ENCODE measurements at regions not wholly inside any gene's neighbourhood (a gene's known extent, or its start where the extent isn't known, plus 50 kb on each side); places are given as distances from the start of the nearest gene placed in this dataset.

- Mint-ChIP-seq H3K27me3 (no peaks in the 10 kb centered on the region), H3K4me1 (no peaks in the 10 kb centered on the region), H3K4me3 (no peak overlapping the region), H3K9me3 (peaks cover 1% of the 10 kb centered on the region), H3K36me3 (no peaks in the 10 kb centered on the region), H3K27ac (no peak overlapping the region)
- no peak for DNase-seq
- ATAC-seq (ENCODE audit: low read depth): no peak
- POLR2A ChIA-PET: no interaction called here
Observed at GRCh38 chr6:66825539-66825938, 1118.5 kb upstream of the EYS start.

GRCh38 chr6:66814156-66814555 lies 1107.1 kb upstream of the EYS start:
- POLR2A ChIA-PET: no interaction called here
- Mint-ChIP-seq H3K36me3 (no peaks in the 10 kb centered on the region), H3K4me1 (no peaks in the 10 kb centered on the region), H3K9me3 (peaks cover 6% of the 10 kb centered on the region), H3K27me3 (no peaks in the 10 kb centered on the region), H3K27ac (no peak overlapping the region), H3K4me3 (no peak overlapping the region)
- ATAC-seq (ENCODE audit: low read depth) (no peak), DNase-seq (no peak)

- POLR2A ChIA-PET: no interaction called here
- H3K4me1 Mint-ChIP-seq: no peaks in the 10 kb centered on the region
Observed at GRCh38 chr6:66808771-66809170, 1101.7 kb upstream of the EYS start.

GRCh38 chr6:66796987-66797386 lies 1090.0 kb upstream of the EYS start:
- H3K4me1 Mint-ChIP-seq: no peaks in the 10 kb centered on the region
- H3K36me3 Mint-ChIP-seq: no peaks in the 10 kb centered on the region
- H3K4me3 Mint-ChIP-seq: no peak overlapping the region
- ATAC-seq (ENCODE audit: low read depth) (no peak), DNase-seq (no peak)
- no peaks in the 10 kb centered on the region for H3K9me3 Mint-ChIP-seq
- no peaks in the 10 kb centered on the region for H3K27me3 Mint-ChIP-seq
- no peak overlapping the region for H3K27ac Mint-ChIP-seq
- POLR2A ChIA-PET: no interaction called here

More at GRCh38 chr6:66808771-66809170, 1101.7 kb upstream of the EYS start:
- H3K9me3 Mint-ChIP-seq: peaks cover 3% of the 10 kb centered on the region
- no peak overlapping the region for H3K27ac Mint-ChIP-seq
- H3K36me3 Mint-ChIP-seq: no peaks in the 10 kb centered on the region
- H3K27me3 Mint-ChIP-seq: no peaks in the 10 kb centered on the region
- ATAC-seq (ENCODE audit: low read depth) (no peak), DNase-seq (no peak)
- H3K4me3 Mint-ChIP-seq: no peak overlapping the region

GRCh38 chr6:66788579-66788978 lies 1081.6 kb upstream of the EYS start:
- H3K27me3 Mint-ChIP-seq: no peaks in the 10 kb centered on the region
- H3K4me1 Mint-ChIP-seq: no peaks in the 10 kb centered on the region
- no peak overlapping the region for H3K4me3 Mint-ChIP-seq
- no peak for DNase-seq
- H3K36me3 Mint-ChIP-seq: no peaks in the 10 kb centered on the region
- no peak for ATAC-seq (ENCODE audit: low read depth)
- POLR2A ChIA-PET: no interaction called here
- H3K27ac Mint-ChIP-seq: no peak overlapping the region
- peaks cover 5% of the 10 kb centered on the region for H3K9me3 Mint-ChIP-seq

GRCh38 chr6:66772800-66773199 lies 1065.8 kb upstream of the EYS start:
- Mint-ChIP-seq H3K4me1 (no peaks in the 10 kb centered on the region), H3K9me3 (peaks cover 9% of the 10 kb centered on the region), H3K27me3 (no peaks in the 10 kb centered on the region), H3K27ac (no peak overlapping the region), H3K36me3 (no peaks in the 10 kb centered on the region), H3K4me3 (no peak overlapping the region)
- ATAC-seq (ENCODE audit: low read depth) (no peak), DNase-seq (no peak)
- POLR2A ChIA-PET: no interaction called here

- DNase-seq: no peak
- POLR2A ChIA-PET: no interaction called here
- no peak for ATAC-seq (ENCODE audit: low read depth)
- Mint-ChIP-seq H3K36me3 (no peaks in the 10 kb centered on the region), H3K9me3 (peaks cover 9% of the 10 kb centered on the region), H3K27me3 (no peaks in the 10 kb centered on the region), H3K27ac (no peak overlapping the region), H3K4me3 (no peak overlapping the region), H3K4me1 (no peaks in the 10 kb centered on the region)
Observed at GRCh38 chr6:66771626-66772025, 1064.6 kb upstream of the EYS start.

- no peak overlapping the region for H3K27ac Mint-ChIP-seq
- ATAC-seq (ENCODE audit: low read depth) (no peak), DNase-seq (no peak)
- peaks cover under 1% of the 10 kb centered on the region for H3K9me3 Mint-ChIP-seq
- no peak overlapping the region for H3K4me3 Mint-ChIP-seq
- H3K4me1 Mint-ChIP-seq: no peaks in the 10 kb centered on the region
- H3K36me3 Mint-ChIP-seq: no peaks in the 10 kb centered on the region
- H3K27me3 Mint-ChIP-seq: no peaks in the 10 kb centered on the region
- POLR2A ChIA-PET: no interaction called here
Observed at GRCh38 chr6:66751630-66752029, 1044.6 kb upstream of the EYS start.

GRCh38 chr6:66740346-66740745 lies 1033.3 kb upstream of the EYS start:
- Mint-ChIP-seq H3K27me3 (no peaks in the 10 kb centered on the region), H3K9me3 (peaks cover 2% of the 10 kb centered on the region), H3K4me1 (no peaks in the 10 kb centered on the region), H3K36me3 (no peaks in the 10 kb centered on the region), H3K4me3 (no peak overlapping the region), H3K27ac (no peak overlapping the region)
- POLR2A ChIA-PET: no interaction called here
- no peak for ATAC-seq (ENCODE audit: low read depth)
- DNase-seq: no peak

GRCh38 chr6:66735106-66735890 lies 1028.3 kb upstream of the EYS start:
- ATAC-seq (ENCODE audit: low read depth): no peak
- H3K9me3 Mint-ChIP-seq: peaks cover 6% of the 10 kb centered on the region
- H3K36me3 Mint-ChIP-seq: no peaks in the 10 kb centered on the region
- H3K4me3 Mint-ChIP-seq: no peak overlapping the region
- no peak overlapping the region for H3K27ac Mint-ChIP-seq
- H3K27me3 Mint-ChIP-seq: no peaks in the 10 kb centered on the region
- DNase-seq: no peak
- POLR2A ChIA-PET: no interaction called here
- no peaks in the 10 kb centered on the region for H3K4me1 Mint-ChIP-seq

GRCh38 chr6:66731310-66731709 lies 1024.3 kb upstream of the EYS start:
- POLR2A ChIA-PET: no interaction called here
- H3K9me3 Mint-ChIP-seq: peaks cover 10% of the 10 kb centered on the region
- no peak overlapping the region for H3K4me3 Mint-ChIP-seq

GRCh38 chr6:66725670-66726069 lies 1018.6 kb upstream of the EYS start:
- no peak for DNase-seq
- Mint-ChIP-seq H3K27me3 (no peaks in the 10 kb centered on the region), H3K36me3 (no peaks in the 10 kb centered on the region), H3K4me1 (no peaks in the 10 kb centered on the region), H3K4me3 (no peak overlapping the region), H3K9me3 (peaks cover 5% of the 10 kb centered on the region), H3K27ac (no peak overlapping the region)
- no peak for ATAC-seq (ENCODE audit: low read depth)
- POLR2A ChIA-PET: no interaction called here

More at GRCh38 chr6:66731310-66731709, 1024.3 kb upstream of the EYS start:
- ATAC-seq (ENCODE audit: low read depth): no peak
- Mint-ChIP-seq H3K27me3 (no peaks in the 10 kb centered on the region), H3K27ac (no peak overlapping the region), H3K4me1 (no peaks in the 10 kb centered on the region), H3K36me3 (no peaks in the 10 kb centered on the region)
- DNase-seq: no peak

GRCh38 chr6:66717801-66718200 lies 1010.8 kb upstream of the EYS start:
- POLR2A ChIA-PET: no interaction called here
- Mint-ChIP-seq H3K27ac (no peak overlapping the region), H3K4me3 (no peak overlapping the region), H3K4me1 (no peaks in the 10 kb centered on the region), H3K27me3 (no peaks in the 10 kb centered on the region), H3K9me3 (no peaks in the 10 kb centered on the region), H3K36me3 (no peaks in the 10 kb centered on the region)
- no peak for ATAC-seq (ENCODE audit: low read depth)
- no peak for DNase-seq

- ATAC-seq (ENCODE audit: low read depth) (no peak), DNase-seq (no peak)
- POLR2A ChIA-PET: no interaction called here
- Mint-ChIP-seq H3K27ac (no peak overlapping the region), H3K9me3 (peaks cover 3% of the 10 kb centered on the region), H3K27me3 (no peaks in the 10 kb centered on the region), H3K4me3 (no peak overlapping the region), H3K36me3 (no peaks in the 10 kb centered on the region), H3K4me1 (no peaks in the 10 kb centered on the region)
Observed at GRCh38 chr6:66699385-66699784, 992.4 kb upstream of the EYS start.

GRCh38 chr6:66689608-66690007 lies 982.6 kb upstream of the EYS start:
- Mint-ChIP-seq H3K9me3 (peaks cover 5% of the 10 kb centered on the region), H3K4me3 (no peak overlapping the region), H3K27me3 (no peaks in the 10 kb centered on the region), H3K27ac (no peak overlapping the region), H3K36me3 (no peaks in the 10 kb centered on the region), H3K4me1 (no peaks in the 10 kb centered on the region)
- ATAC-seq (ENCODE audit: low read depth) (no peak), DNase-seq (no peak)
- POLR2A ChIA-PET: no interaction called here
